OCI-M1 (cell line): ENCODE measurements at regions not wholly inside any gene's neighbourhood (a gene's known extent, or its start where the extent isn't known, plus 50 kb on each side); places are given as distances from the start of the nearest gene placed in this dataset.
"Not testable (repeated sequence)": the region's sequence is repeated elsewhere in the genome, so short reads cannot be mapped to it uniquely, and the experiment has no call there.

Experiments used
- DNase-seq: peaks from one replicate; lab custom pipeline; 2025; lab: John Stamatoyannopoulos, UW

DNA sequence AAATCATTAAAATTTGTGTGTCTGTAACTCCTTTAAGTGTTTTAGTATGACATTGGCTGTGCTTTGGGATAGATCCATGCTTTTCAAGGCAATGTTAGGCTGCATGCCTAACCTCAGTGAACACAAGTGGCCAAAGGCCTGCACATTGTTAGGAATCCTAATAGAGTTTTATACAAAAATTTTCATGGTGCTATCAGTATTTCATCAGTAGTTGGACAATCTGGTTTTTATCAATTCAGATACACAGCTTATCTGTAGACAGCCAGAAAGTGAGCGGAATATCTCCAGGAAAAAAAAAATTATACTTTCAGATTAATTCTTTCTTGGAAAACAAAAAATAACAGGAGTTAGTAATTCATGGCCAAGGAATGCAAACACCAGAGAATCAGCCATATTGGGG is 324.0 kb upstream of the PDE3A start:
- no peak for DNase-seq

DNA sequence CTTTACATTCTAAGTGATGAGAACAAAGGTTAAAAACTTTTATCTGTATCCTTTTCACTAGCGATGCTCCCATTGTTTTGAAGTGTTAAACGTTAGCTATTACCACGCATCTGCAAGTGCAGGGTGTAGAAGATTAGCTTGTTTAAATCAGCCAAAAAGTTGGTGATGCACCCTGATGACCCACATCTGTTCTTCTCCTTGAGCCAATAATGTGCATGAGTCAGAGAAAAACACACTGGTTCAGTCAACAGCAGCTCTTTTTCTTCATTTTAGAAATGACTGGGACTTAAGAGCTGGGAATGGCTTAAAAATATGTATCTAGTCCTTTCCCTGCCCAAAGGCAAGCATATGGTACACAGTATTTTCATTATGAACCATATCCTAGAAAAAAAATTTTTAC is 323.5 kb upstream of the PDE3A start:
- no peak for DNase-seq

DNA sequence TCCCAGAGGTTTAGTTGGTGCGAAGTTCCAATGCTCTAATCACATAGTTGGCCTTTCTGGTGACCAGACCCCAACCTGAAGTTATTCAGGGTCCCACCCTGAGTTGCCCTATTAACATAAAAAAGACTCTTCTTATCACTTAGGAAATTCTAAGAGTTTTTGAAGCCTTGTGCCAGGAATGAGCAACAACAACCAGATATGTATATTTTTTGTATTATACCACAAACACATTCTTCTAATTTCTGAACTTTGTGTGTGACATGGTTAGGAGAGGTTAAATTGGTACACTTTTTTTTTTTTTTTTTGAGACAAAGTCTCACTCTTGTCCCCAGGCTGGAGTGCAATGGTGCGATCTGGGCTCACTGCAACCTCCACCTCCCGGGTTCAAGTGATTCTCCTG is 320.4 kb upstream of the PDE3A start:
- no peak for DNase-seq

DNA sequence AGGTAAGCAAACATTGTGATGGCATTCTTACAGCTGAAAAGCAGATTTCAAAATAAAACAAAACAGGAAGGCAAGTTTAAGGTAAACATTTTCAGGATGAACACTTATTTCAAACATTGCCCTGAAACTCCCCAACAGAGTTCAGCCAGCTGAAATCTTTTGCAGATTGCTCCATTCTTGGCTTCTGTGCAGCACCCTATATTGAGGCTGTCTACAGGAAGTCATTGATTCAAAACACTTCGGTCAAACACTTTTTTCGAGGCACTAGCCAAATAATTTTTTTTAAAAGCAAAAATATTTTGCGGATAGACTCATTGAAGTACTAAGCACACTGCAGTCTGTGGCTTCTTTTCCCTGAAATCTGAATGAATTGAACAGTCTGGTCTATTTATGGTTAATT is 318.1 kb upstream of the PDE3A start:
- no peak for DNase-seq

DNA sequence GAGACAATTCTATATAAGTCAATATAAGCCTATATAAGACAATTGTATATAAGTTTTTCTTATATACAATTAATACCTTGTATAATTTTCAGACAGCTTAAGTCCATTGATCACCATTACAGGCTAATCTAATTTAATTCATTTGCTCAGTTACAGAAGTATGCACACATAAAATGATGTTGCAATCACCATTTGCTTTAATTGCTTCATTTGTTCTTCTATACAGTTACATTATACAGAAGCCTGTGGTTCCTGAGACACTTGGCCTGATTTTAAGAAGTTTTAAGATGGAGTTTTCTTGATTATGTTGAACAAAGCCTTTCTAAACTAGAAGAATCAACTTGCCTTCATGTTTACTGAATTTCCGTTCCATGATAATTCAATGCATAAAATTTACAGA is 314.6 kb upstream of the PDE3A start:
- no peak for DNase-seq

DNA sequence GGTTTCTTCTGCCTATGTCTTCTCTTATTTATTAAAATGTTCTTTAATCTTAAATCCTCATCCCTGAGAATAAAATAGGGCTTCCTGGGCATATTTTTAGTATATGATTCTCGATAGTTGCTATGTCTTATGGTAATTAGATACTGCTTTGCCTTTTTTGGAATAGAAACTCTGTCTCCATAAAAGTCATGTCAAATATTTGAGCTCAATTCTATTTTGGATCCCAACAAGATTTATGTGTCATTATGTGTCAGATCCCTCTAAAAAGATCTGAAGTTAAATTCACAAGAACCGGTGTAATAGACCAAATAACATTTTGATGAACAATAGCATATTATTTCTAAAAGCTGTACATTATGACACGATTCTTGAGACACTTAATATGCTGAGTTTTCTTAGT is 312.5 kb upstream of the PDE3A start:
- DNase-seq: no peak

DNA sequence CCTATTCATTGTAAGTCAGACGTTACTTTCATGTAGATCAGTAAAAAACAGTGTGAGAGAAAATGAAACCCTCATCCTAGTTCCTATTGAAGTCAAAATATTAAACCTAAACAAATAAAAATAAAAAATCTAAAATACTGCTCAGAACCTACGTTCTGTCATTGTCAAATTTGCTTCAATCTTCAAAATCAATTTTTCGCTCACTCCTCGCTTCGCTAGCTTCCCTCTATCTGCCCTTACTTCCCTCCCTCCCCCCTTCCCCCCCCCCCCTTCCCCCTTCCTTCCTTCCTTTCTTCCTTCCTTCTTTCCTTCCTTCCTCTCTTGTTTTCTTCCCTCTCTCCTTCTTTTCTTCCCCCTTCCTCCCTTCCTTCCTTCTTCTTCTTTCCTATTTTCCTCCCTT is 310.9 kb upstream of the PDE3A start:
- DNase-seq: no peak

DNA sequence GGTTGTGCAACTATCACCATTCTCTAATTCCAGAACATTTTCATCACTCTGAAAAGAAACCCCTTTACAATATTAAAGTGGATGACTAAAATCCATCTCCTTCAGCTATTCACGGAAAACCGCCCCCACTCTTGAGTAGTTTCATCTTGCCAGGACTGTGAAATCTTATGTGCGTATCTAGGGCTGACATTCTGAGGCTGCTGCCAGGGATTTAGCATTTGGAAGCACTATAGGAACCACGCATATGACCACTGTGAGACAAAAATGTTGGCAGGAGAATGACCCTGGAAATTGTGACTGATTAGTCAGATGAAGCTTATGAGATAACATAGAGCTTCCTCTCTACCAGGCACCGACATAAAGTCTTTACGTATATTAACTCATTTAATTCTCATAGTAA is 305.2 kb upstream of the PDE3A start:
- no peak for DNase-seq

DNA sequence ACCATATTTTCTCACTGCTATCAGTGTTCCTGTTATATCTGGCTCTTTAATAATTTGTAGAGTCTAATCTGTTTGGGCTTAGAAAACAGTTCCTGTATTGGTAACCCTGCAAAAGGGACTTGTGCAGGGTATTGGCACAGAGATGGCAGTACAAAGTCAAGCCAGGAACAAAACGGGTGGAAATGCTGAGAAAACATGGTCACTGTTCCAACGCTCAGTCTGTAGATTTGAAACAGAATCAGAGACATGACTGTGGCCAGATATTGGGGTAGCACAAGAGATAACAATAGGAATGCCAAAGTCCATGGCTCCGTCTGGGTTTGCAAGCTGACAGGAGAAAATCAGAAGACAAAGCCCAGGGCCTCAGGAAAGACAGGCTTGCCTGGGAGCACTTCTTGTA is 290.7 kb upstream of the PDE3A start:
- no peak for DNase-seq

DNA sequence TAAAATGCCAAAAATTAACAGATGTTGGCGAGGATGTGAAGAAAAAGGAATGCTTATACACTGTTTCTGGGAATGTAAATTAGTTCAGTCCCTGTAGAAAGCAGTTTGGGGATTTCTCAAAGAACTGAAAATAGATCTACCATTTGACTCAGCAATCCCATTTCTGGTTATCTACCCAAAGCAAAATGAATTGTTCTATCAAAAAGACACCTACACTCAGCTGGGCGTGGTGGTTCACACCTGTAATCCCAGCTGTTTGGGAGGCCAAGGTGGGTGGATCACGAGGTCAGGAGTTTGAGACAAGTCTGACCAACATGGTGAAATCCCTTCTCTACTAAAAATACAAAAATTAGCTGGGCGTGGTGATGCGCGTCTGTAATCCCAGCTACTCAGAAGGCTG is 279.3 kb upstream of the PDE3A start:
- no peak for DNase-seq

DNA sequence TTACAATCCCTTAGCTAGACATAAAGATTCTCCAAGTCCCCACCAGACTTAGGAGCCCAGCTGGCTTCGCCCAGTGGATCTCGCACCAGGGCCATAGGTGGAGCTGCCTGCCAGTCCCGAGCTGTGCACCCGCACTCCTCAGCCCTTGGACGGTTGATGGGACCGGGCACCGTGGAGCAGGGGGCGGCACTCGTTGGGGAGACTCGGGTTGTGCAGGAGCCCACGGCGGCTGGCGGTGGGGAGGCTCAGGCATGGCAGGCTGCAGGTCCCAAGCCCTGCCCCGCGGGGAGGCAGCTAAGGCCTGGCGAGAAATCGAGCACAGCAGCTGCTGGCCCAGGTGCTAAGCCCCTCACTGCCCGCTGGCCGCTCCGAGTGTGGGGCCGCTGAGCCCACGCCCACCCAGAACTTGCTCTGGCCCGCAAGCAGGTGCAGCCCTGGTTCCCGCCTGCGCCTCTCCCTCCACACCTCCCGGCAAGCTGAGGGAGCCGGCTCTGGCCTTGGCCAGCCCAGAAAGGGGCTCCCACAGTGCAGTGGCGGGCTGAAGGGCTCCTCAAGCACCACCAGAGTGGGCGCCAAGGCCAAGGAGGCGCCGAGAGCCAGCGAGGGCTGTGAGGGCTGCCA is 275.0 kb upstream of the PDE3A start:
- DNase-seq: not testable (repeated sequence)

DNA sequence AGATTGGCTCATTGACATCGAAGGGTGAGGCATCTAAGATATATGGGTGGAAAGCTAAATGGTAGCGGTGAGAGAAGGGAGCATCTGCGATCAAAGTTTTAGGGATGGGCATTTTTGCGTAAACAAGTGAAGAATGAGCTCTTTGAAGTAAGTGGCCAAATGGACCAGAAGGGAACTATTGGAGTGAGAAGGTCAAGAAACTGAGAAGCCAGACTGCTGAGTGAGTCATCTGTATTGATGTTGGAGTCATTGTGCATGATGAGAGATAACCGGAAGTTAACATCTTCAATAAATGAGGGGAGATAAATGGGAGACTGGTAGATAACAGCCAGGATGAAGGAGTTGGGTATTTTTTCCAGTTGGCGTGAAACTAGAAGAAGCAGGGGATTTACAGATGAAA is 271.9 kb upstream of the PDE3A start:
- no peak for DNase-seq

DNA sequence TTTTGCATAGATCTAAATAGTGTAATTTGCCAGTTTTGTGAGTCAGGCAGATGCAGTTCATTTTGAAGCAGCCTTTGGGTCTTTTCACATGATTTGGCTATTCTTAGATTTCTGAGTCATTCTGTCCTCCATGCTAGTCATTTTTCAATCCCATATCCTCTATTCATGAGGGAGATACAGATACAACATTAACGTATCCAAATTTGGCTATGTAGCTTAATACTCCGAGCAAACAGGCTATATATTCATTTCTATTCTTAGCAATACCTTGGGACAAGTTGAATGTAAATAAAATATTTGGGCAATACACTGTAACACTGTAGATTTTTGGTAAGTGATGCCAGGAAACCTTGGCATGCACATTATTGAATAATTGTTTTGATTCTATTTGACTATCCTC is 270.7 kb upstream of the PDE3A start:
- DNase-seq: peak; percentile 21

DNA sequence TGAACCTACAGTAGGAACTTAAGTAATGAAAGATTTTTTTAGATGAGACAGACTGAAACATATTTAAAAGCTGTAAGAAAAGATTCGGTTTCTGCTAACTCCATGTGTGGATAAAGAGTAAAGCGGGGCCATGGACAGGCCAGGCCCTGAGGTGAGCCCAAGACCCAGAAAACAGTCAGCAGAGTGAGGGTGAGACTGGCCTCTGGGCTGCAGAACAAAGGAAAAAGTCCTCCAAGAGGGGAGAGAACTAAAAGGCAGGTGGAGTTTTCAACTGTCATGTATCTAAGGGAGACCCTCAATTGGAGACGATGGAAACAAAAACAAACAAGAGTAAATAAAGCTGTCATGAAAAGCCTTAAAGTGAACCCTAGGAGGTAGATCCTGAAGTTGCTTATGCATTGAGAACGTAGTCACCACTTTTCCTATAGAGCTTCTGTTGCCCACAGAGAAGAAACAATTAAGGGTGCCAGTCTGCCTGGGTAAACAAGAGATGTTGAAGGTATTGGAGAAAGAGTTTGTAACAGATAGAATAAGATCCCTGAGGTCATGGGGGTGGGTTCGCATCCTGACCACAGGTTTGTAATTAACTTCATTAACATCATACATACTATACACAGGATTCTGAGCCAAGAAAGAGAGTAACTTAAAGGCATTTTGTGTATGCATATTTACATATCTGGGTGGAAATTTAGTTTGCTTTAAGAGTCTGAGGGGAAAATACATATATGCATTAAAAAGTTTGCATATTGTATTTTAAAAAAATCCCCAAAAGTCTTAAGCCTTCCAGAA is 268.7 kb upstream of the PDE3A start:
- no peak for DNase-seq

DNA sequence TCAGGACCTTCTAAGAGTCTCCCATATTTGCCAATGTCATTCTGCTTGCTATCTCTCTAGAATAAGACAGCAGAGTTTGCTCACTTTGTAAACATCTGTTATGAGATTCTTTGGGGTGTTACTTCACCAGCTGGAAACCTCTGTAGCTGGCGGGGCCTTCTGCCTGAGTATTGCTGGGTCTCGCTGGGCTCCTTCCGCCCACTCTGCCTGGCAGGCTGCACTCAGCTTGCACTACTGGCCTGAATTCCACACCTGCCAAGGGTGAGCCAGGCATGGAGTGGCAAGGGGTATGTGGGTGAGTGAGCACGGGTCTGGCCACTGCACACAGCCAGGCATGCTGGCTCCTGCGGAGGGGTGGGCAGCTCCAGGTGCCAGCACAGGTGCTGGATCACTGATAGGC is 267.3 kb upstream of the PDE3A start:
- no peak for DNase-seq

DNA sequence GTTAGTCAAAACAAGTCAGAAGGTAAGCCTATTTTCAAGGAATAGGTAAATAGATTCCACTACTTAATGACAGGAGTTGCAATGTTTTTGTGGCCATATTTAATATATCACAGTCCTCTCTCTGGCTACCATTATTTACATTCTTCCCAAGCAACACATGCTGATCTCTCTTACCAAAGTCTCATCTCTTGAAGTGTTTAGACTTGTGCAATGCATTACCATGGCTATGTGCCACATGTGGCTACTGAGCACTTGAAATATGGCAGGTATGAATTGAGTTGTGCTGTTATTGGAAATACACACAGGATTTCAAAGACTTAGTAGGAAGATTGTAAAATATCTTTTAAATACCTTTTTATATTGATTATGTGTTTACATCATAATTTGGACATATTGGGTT is 262.4 kb upstream of the PDE3A start:
- DNase-seq: no peak

DNA sequence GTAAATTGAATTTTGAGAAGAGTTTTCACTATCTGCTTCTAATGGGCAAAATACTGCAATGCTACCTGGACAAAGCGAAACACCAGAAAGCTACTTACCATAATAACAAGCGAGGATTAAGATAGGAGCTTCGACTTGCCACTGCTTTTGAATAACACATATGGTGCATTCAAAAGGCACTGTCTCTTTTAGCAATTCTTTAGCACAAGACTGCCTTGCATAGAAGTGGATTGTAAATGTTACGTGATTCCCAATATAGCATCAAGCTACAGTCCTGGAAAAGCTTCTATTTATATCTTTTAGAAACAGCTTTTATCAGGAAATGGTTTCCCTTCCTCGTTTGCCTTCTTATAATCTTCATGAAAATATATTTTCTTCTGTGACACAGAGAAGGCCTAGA is 258.7 kb upstream of the PDE3A start:
- no peak for DNase-seq

DNA sequence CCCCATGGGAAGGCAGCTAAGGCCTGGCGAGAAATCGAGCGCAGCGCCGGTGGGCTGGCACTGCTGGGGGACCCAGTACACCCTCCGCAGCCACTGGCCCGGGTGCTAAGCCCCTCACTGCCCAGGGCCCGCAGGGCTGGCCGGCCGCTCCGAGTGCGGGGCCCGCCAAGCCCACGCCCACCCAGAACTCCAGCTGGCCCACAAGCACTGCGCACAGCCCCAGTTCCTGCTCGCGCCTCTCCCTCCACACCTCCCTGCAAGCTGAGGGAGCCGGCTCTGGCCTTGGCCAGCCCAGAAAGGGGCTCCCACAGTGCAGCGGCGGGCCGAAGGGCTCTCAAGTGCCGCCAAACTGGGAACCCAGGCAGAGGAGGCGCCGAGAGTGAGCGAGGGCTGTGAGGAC is 253.0 kb upstream of the PDE3A start:
- DNase-seq: not testable (repeated sequence)

DNA sequence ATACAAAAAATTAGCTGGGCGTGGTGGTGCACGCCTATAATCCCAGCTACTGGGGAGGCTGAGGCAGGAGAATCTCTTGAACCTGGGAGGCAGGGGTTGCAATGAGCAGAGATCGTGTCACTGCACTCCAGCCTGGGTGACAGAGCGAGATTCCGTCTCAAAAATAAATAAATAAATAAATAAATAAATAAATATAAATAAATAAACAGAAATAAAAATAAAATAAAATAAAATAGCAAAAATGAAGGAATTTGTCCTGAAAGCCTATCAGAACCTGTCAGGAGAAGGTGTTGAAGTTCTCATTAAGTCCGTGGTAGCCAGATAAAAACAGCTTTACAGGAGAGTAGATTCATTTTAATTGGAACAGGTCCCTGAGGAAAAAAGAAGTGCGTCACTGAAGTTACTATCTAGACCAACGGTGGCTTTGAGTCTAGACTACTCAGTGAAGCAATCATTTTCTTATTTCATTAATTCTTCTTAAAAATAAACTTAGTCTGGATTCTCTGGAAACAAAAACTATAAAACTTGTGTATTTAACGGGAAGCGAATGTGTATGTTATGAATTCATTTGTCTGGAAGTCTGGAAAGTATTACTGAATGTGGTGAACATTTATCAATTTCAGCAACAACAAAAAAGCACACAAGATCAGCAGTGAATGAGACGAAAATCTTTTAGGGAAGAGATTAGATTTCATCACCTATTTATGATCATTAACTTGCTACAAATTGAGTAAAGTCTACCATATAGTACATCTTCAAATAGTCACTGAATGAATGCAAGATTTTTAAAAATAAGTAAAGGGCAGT is 248.5 kb upstream of the PDE3A start:
- DNase-seq: no peak

DNA sequence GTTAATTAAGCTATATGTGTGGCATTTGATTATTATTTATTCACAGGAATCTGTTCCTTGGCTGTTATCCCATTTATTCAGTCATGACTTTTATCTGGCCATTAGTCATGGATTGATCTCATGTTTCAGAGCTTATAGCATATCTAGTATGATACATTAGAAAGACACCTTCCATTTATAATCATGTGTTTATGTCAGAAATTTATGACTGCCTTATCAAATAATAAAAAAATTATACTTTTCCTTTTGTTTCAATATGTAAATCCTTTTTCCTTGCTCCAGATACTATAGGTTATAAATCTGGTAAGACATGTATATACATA is 248.0 kb upstream of the PDE3A start:
- DNase-seq: no peak

DNA sequence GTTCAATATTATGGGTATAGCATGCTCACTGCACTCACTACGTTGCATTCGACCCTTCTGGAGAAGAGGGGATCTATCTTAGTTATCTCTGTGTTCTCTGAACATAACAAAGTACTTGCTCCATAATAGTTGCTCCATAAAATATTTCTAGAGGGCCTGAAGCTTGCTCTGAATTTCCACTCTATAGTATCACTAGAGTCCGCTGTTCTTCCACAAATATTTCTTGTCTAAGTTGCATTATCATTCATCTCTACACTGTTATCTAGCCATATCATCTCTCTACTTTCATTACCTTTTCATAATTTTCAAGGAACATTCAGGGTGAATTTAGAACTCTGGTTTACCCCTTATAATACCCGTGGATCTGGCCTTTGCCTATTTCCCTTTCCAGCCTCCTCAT is 246.1 kb upstream of the PDE3A start:
- no peak for DNase-seq

DNA sequence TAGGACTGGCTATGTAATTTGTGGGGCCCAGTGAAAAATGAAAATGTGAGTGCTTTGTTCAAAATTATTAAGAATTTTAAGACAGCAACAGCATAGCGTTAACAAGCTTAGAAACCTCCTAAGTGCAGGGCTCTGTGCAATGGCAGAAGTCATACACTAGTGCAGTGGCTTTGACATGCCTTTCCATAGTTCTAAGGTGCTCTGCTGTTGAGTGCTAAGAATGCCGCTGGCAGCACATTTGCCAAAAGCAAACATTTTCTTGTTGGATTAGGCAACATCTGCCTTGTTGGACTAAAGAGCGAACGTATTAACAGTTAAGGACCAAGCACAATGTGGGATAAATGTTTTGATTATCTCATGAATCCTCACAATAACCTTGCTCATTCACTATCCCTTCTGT is 244.9 kb upstream of the PDE3A start:
- no peak for DNase-seq

DNA sequence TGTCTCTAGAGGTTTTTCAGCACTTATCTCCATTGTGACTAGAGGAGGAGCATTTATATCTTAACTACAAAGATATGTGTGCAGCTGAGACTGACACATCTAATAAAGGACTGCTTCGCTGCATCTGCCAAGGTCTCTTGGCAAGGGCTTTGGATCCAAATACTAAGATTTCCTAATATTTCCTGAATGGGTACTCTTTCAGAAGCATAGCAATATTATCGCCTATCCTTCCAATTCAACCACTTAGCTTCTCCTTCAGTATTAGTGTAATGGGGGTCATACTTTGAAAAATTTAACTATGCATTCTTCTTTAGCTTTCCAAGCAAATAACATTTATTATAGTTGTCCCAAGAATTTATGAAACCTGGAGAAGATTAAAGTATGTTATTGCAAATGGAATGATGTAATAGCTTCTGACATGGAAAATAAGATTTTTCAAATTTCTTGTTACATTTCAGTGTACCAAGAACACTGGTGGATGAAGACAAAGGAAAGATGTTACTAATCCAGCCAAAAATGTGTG is 243.0 kb upstream of the PDE3A start:
- DNase-seq: no peak
